HG03039 (cell line): ENCODE measurements at regions not wholly inside any gene's neighbourhood (a gene's known extent, or its start where the extent isn't known, plus 50 kb on each side); places are given as distances from the start of the nearest gene placed in this dataset.
A peak's percentile ranks its signal among the peaks of the same experiment; 100 is the strongest.

ENCODE experiments used
- ATAC-seq: cut with Tn5 transposase; IDR thresholded peaks from one replicate; pipeline ENCODE4 v1.9.1; 2021; ENCODE audit warnings: mild to moderate bottlenecking, moderate library complexity; ENCODE audit not compliant: unreplicated experiment

DNA sequence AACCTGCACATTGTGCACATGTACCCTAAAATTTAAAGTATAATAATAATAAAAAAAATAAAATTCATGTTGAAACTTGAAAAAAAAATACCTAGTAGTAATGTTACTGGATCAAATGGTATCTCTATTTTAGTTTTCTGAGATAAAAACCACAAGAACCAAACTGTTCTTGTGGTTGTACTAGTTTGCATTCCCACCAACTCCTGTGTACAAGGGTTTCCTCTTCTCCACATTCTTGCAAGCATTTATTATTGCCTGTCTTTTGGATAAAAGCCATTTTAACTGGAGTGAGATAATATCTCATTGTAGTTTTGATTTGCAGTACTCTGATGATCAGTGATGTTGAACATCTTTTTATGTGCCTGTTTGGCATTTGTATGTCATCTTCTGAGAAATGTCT is 177.7 kb downstream of the KIF20B start:
- no peak for ATAC-seq

DNA sequence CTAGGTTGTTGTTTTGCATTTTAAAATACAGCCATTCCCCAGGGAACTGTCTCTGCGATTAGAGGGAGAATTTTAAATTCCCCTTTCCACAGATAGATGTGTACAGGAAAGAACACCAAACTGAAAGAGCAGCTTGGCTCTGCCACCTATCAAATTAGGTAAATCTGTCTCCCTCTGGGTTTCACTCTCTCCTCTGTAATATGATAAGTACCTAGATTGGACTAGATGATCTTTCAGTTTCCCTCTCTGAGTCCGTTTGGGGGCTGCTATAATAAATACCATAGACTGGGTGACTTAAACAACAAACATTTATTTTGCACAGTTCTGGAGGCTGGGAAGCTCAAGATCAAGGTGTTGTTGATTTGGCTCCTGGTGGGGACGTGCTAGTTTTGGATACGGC is 186.0 kb downstream of the KIF20B start:
- peak; percentile 51 for ATAC-seq

DNA sequence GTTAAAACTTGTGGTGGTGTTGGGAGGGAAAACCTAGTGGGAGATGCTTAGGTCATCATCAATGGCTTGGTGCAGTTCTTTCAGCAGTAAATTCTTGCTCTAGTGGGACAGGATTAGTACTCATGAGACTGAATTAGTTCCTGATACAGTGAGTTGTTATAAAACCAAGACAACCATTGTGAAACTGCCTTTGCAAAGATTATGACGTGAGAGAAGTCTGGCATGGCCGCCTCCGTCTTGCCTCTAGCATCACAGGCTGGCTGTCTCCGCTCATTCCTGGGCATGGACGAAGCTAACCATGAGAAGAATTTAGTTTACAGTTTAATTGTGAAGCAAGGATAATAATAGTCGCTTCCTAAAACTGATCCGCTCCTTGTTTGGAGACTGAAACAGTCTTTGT is 186.4 kb downstream of the KIF20B start:
- peak; percentile 58 for ATAC-seq

DNA sequence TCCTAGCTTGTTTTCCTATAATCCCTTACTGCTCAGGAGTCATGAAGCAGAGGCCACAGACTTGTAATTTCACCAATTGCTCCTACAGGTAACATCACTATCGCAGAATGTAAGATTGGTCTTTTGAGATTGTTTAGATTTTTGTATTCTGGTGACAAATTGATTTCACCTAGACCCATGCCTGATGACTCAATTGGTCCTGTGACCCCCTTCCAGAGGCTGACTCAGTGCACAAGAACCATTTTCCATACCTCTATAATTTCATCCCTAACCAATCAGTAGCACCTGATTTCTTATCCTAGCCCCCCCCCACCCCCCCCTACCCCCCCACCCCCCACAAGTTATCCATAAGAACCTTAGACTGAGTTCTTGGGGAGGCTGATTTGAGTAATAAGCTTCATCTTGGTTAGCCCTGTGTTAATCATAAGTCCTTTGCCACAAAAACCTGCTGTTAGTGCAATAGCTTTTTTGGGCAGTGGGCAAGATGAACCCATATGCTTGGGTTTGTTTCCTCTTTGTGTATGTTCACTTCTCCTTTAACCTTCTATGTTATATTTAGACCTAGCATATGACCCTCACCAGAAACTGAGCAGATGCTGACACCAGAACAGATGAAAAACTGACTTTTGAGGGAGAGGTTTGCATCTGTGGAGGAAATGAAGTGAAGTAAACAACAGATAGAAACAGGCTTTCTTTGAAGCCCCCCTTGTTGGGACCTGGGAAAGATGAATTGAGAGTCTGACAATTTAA is 187.1 kb downstream of the KIF20B start:
- no peak for ATAC-seq

DNA sequence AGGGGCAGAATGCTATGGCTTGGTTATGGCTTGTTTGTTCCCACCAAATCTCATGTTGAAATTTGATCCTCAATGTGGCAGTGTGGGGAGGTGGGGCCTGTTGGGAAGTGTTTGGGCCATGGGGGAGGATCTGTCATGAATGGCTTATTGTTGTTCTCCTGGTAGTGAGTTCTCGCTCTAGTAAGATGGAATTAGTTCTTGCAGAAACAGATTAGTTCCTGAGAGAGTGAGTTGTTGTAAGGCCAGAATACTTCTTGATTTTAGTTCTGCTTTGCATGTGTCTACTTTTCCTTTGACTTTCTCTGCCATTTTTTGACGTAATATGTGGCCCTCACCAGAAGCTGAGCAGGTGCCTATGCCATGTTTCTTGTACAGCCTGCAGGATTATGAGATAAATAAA is 188.2 kb downstream of the KIF20B start:
- ATAC-seq, result no peak

DNA sequence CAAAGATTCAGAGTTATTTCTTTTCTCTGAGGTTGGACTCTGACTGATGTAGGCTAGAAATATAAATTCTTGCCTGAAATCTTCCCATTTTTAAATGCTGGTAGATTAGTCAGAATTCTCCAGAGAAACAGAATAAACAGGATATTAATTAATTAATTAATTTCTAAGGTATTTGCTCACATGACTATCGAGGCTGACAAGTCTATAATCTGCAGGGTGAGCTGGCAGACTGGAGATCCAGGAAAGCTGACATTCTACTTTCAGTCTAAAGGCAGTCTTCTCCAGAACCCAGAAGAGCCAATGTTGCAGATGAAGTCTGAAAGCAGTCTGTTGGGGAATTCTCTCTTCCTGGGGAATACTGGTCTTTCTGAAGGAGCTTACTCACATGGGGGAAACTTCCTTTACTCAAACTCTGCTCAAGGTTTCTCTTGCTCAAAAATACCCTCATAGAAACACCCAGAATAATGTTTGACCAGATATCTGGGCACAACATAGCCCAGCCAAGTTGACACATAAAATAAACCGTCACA is 189.7 kb downstream of the KIF20B start:
- no peak for ATAC-seq

DNA sequence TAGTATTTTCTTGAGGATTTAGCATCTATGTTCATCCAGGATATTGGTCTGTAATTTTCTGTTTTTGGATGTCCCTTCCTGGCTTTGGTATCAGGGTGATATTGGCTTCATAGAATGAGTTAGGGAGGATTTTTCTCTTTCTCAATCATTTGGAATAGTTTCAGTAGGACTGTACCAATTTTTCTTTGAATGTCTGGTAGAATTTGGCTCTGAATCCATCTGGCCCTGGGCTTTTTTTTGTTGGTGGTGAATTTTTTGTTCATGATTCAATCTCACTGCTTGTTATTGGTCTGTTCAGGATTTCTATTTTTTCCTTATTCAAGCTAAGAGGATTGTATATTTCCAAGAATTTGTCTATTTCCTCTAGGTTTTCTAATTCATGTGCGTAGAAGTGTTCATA is 192.7 kb downstream of the KIF20B start:
- ATAC-seq, result no peak

DNA sequence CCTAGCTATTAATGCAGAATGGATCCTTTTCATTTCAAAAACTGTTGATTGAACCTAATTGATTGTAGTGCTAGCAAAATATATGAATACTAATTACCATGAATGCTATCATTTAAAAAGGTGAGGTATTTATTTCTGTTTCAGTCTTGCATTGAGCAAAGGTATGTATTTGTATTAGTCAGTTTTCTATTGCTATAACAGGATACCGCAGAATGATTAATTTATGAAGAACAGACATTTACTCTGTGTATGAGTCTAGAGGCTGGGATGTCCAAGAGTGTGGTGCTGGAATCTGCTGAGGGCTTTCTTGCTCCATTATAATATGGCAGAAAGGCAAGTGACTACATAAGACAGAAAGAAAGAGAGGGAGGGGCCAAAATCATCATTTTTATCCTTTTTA is 199.2 kb downstream of the KIF20B start:
- no peak for ATAC-seq

DNA sequence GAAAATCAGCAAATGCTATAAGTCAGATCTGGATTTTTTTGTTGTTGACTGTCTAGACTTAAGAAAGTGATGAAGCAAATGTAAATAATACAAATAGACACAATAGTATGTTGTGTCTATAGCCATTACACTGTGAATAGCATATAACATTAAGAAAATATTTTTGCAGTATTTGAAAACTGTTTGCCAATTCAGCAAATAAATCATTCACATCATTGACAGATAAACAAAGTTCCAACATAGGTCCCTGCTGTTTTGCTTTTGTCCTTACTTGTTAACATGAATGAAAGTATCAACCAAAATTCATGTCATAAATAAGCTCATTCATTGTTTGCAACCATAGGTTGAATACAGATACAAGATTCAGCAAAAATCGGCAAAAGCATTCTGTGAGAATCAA is 200.5 kb downstream of the KIF20B start:
- ATAC-seq, result no peak

DNA sequence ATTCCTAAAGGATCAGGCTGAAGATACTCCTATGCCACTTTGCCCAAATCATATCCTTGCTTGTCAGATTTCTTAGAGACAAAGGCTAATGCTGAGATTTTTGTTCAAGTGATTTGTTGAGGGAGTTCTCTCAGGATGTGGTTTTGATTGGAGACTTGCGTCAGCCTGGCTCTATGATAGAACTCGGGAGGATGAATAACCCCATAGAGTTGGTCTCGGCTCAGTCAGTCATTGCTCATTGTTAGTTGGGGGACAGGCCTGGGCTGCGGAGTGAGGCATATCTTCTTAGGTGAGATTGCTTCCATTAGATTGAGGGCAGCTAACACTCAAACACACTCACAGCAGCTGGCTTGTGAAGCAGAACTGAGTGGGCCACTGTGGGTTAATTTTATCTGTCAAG is 203.4 kb downstream of the KIF20B start:
- no peak for ATAC-seq

DNA sequence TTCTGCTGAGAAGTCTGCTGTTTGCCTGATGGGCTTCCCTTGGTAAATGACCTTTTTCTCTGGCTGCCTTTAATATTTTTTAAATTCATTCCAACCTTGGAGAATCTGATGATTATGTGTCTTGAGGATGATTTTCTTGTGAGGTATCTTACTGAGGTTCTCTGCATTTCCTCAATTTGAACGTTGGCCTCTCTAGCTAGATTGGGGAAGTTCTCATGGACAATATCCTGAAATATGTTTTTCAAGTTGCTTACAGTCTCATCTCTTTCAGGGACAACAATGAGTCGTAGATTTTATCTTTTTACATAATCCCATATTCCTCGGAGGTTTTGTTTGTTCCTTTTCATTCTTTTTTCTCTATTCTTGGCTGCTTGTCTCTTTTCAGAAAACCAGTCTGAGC is 208.4 kb downstream of the KIF20B start:
- no peak for ATAC-seq

DNA sequence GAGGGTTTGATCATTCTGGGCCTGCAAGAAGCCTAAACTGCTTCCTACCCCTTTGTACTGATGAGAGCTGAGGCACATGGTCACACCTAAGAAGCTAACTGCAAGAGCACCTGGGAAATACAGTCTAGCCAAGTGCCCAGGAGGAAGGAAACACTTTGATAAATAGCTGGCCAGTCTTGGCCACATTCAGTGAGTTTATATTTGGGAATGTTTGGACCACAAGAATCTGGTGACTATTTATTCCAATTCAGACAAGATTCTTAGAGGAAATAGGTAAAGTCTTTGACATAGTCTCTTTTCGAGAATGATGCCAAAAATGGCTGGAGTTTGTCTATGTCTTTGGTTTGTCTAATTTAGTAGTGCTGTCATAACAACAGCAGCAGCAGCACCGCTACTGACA is 213.6 kb downstream of the KIF20B start:
- no peak for ATAC-seq

DNA sequence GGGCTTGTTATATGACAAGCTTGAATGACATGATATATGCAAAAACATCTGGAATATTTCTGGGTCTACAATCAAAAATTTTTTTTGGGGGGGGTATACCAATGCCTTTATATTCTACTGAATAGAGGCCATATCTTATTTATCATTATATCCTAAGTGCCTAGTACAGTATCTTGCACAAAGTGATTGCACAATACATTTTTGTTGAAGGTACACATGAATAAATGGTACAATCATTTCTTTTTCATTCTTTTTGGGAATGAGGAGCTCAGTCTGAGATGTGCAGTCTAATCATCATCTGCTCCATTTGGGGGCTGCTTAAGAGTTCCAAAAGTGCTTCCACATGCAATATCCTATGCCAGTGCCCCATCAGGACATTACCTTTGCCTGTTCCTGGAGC is 214.6 kb downstream of the KIF20B start:
- no peak for ATAC-seq

DNA sequence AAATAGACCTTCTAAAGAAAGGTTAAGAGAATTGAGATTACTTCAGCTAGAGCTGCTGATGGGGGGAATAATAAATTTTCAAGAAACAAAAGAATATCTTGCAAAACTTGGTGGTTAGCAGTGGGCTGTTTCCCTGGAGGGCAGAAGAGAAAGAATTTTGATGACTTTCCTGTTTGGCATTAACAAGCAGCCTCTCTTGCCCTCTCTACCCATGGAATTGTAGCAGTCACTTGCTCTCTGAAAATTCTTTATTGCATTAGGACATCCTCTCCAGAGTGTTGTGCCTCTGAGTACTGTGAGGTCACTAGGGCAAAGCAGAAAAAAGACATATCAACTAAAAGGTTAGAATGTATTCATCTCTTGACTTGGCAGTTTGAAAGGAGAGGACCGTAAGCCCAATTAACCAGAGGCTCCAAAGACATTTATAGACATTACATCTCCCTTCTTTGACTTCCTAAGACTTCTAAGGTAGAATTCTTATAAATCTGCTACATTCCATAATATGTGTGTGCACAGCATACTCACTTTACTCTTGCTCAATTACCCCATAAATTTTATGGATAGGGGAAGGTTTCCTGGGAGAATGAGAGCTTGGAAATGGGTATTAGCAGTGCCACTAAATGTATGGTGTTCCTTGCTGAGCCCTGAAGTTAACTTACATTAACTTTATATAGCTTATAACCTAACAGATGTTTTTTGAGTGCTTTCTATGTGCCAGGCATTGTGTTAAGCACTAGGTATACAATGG is 215.3 kb downstream of the KIF20B start:
- ATAC-seq, result no peak

DNA sequence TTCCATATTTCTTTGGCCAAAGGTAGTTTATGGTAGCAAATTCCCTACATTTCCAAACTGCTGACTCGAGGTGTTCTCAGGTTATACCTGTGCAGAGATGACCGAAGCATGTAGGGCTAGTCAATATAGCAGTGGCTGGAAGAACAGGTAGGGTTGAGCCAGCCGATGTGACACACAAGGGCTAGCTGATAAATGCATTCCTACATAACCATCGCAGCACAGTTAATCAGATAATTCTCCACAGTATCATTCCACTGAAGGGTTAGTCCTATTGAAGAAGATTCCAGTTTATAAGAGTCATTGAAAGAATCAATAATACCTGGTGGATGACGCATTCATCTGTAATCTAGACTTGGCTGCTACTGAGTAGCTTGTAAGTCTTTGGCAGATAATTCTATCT is 220.0 kb downstream of the KIF20B start:
- no peak for ATAC-seq

DNA sequence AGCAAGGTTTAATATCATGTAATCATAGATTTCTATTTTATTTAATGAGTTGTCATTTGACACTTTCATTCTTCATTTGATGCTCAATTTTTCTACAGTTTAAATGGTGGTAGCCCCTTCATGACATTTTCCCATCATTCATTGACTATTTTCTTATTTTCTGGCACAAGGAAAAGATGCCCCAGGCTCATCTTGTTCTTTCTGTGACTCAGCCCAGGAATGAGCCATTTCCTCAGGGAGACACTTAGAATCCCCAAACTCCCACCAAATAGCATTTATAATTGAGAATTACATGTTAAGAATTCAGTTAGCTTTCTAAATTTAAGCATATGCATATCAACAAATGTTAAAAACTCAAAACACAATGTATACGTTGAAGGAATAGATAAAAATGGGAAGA is 222.3 kb downstream of the KIF20B start:
- no peak for ATAC-seq

DNA sequence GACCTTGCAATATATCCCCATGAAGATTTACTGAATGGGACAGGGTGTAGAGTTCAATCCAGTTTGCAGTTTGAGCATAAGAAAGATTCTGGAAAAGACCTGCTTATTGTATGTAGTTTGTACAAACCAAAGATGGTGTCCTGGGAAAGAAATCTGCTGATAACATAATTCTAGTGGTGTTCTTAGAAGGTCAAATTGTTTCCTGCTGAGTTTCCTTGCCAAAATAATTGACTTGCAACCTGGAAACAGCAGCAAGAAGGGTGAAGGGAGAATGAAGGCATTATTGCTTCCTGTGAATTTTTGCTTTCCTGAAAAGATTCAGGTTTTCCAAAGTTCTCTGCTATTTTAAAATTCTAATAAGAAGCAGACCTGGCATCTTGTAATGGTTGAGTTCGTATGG is 222.9 kb downstream of the KIF20B start:
- no peak for ATAC-seq

DNA sequence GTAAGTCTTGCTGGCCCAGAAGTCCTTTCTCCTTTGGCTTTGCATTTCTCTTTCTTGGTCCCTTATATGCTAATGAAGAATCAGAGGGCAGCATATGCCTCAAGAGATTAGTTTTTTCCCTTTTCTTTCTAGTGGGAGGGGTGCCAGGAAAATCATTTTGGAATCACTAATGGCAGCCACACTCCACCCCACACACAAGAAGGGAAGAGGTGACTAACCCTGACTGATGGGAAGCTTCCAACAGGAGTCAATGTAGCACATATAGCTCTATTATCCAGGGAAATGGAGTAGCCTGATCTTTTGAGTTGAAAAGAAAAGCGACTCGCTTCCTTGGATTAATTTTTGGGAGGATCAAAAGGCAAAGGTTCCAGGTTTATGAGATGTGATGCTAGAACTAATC is 225.3 kb downstream of the KIF20B start:
- ATAC-seq, result no peak

DNA sequence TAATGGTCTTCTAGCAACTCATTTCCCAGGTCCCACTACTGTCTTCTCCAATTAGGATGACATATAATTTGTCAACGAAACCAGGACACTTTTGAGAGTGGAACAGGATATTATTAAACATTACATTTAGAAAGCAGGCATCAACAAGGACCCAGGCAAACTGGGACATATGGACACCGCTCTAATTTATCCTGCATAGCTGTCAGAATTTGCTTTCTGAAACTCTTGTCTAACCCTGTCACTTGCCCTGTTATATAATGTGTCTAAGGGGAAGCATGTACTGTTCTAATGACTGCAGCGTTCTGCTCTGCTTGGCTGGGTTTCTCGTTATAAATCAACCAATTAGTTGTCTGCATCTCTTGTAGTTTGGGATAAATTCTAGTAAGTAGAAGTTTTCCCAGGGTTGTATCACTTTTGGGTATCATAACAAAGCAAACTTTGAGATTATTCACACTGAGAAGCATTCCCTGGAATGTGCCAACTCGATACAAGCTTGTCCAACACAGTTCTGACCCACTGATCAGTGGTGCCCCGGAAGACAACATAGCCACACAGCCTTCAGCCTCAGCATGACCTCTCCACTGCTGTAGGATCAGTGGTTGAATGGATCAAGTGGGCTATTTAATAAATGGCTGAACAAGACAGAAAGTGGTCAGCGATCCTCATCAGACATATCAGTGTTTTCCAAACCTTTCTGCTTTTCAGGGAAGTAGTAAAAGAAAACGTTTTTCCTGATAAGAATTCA is 228.1 kb downstream of the KIF20B start:
- ATAC-seq, result no peak

DNA sequence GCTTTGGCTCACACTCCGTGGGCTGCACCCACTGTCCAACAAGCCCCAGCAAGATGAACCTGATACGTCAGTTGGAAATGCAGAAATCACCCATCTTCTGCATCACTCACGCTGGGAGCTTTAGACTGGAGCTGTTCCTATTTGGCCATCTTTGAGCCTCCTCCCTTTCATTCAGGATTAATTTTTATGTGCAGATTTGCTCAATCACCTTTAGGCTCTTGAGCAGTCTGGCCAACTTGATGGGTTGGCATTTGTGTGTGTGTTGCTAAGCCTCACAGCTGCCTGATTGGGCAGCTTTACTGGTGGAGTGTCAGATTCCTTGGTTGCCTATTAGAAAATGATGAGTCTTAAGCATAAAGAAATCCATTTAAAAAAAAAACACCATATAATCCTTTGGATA is 236.1 kb downstream of the KIF20B start:
- no peak for ATAC-seq

DNA sequence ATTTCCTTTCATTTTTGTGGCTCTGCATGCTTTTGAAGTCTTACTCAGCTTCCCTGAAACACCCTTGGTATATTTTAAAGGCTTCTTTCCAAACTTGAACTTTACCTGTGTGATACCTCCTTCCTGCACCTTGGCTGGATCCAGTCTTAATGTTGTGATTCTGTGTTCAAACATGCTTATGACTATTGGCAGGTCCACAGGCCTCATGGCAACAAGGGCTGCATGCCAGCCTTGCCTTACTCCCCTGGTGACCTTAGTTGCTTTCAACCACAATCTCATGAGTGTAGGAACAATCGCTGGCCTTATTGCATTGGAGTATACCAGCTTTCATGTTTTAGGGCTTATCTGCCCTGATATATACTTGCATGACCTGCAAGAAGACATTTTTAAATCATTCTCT is 238.7 kb downstream of the KIF20B start:
- no peak for ATAC-seq

DNA sequence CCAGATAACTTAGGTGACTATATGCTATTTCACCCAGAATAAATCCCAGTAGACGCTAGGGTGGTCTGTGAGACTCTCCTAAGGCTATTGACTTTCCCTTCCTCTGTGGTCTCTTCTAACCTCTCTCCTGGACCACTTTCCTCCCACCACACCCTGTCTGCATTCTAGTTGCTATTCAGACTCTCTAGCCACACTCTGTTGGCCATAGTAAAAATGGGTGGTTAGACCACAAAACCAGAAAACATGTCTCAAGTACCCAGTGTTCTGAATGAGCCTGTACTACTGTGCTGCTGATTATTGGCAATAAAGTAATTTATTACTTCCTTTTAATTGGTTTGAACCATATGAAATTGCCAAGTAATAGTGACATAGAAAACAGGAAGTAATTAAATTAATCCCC is 240.8 kb downstream of the KIF20B start:
- ATAC-seq, result peak; percentile 56
